Naive thymus-derived CD4-positive, alpha-beta T cell (primary cell): ENCODE measurements at regions not wholly inside any gene's neighbourhood (a gene's known extent, or its start where the extent isn't known, plus 50 kb on each side); places are given as distances from the start of the nearest gene placed in this dataset.
"Not testable (repeated sequence)": the region's sequence is repeated elsewhere in the genome, so short reads cannot be mapped to it uniquely, and the experiment has no call there.

ENCODE experiments used
- ATAC-seq: fragments of 150-1000 bp; cut with Tn5 transposase; 2 replicates; pipeline ENCODE4 v1.10.0; 2021; ENCODE audit warnings: mild to moderate bottlenecking, moderate library complexity
- CTCF ChIA-PET: fragments of 350-600 bp; sonication (Branson Sonifier 250); formaldehyde crosslinking; loops from one replicate; lab custom pipeline; 2021; ENCODE audit warnings: antibody characterized with exemption; lab: Charles Lee
- POLR2A ChIA-PET: fragments of 350-600 bp; sonication (Branson Sonifier 250); formaldehyde crosslinking; loops from one replicate; lab custom pipeline; 2021; ENCODE audit warnings: antibody characterized with exemption, inconsistent platforms; lab: Charles Lee
- DNase-seq, 9 donors: peaks; one replicate each; pipeline versions ENCODE4 v3.0.0 to v3.0.0-alpha.2; 2020 to 2022; ENCODE audit warnings: mixed read lengths in 1 of 9
- H3K27ac ChIP-seq: one replicate; pipeline ENCODE4 v1.7.0; 2013; ENCODE audit warnings: mild to moderate bottlenecking, low read depth, low read length, moderate library complexity
- H3K27me3 ChIP-seq, 2 donors: one replicate each; pipeline ENCODE4 v1.7.0; 2013; ENCODE audit warnings: low read length in 2 of 2, mild to moderate bottlenecking in 2 of 2, moderate library complexity in 2 of 2; ENCODE audit not compliant: control insufficient read depth in 2 of 2, insufficient read depth in 2 of 2
- H3K36me3 ChIP-seq, 3 experiments: 1 replicate in 2 of 3; 2 replicates in 1 of 3; pipeline ENCODE4 v1.7.0; 2013; ENCODE audit warnings: low read length in 3 of 3, mild to moderate bottlenecking in 3 of 3, moderate library complexity in 1 of 3; ENCODE audit not compliant: insufficient read depth in 3 of 3, control insufficient read depth in 2 of 3
- H3K4me1 ChIP-seq, 2 donors: one replicate each; pipeline ENCODE4 v1.7.0; 2013; ENCODE audit warnings: low read length in 2 of 2, mild to moderate bottlenecking in 2 of 2, moderate library complexity in 1 of 2; ENCODE audit not compliant: control insufficient read depth in 2 of 2, insufficient read depth in 2 of 2
- H3K4me3 ChIP-seq: 2 replicates; pipeline ENCODE4 v1.7.0; 2013; ENCODE audit warnings: mild to moderate bottlenecking, low read length
- H3K9me3 ChIP-seq, 3 experiments: 1 replicate in 2 of 3; 2 replicates in 1 of 3; pipeline ENCODE4 v1.7.0; 2013; ENCODE audit warnings: low read length in 3 of 3; ENCODE audit not compliant: control insufficient read depth in 2 of 3
- H3K27ac Mint-ChIP-seq, 9 donors: one replicate each; pipeline ENCODE4 v1.8.0; 2020 to 2022; ENCODE audit warnings: mixed read lengths in 9 of 9, mild to moderate bottlenecking in 8 of 9, moderate library complexity in 5 of 9, inconsistent platforms in 2 of 9
- H3K27me3 Mint-ChIP-seq, 5 donors: one replicate each; pipeline ENCODE4 v1.8.0; 2021 to 2022; ENCODE audit warnings: mixed read lengths in 5 of 5, mild to moderate bottlenecking in 1 of 5
- H3K36me3 Mint-ChIP-seq, 5 donors: one replicate each; pipeline ENCODE4 v1.8.0; 2020 to 2022; ENCODE audit warnings: mixed read lengths in 5 of 5, mild to moderate bottlenecking in 3 of 5, inconsistent platforms in 1 of 5
- H3K4me1 Mint-ChIP-seq, 7 donors: one replicate each; pipeline ENCODE4 v1.8.0; 2020 to 2022; ENCODE audit warnings: mixed read lengths in 7 of 7, mild to moderate bottlenecking in 3 of 7, inconsistent platforms in 1 of 7
- H3K4me3 Mint-ChIP-seq, 10 donors: one replicate each; pipeline ENCODE4 v1.8.0; 2020 to 2022; ENCODE audit warnings: mild to moderate bottlenecking in 10 of 10, mixed read lengths in 10 of 10, moderate library complexity in 6 of 10, inconsistent platforms in 2 of 10
- H3K9me3 Mint-ChIP-seq, 11 donors: one replicate each; pipeline ENCODE4 v1.8.0; 2020 to 2022; ENCODE audit warnings: mixed read lengths in 11 of 11, mild to moderate bottlenecking in 4 of 11, inconsistent platforms in 1 of 11, moderate library complexity in 1 of 11
- intact Hi-C, 2 donors: fragments of 100-400 bp; cut with micrococcal nuclease; formaldehyde crosslinking; loops; one replicate each; pipeline ENCODE4 v1.15.1; 2023

DNA sequence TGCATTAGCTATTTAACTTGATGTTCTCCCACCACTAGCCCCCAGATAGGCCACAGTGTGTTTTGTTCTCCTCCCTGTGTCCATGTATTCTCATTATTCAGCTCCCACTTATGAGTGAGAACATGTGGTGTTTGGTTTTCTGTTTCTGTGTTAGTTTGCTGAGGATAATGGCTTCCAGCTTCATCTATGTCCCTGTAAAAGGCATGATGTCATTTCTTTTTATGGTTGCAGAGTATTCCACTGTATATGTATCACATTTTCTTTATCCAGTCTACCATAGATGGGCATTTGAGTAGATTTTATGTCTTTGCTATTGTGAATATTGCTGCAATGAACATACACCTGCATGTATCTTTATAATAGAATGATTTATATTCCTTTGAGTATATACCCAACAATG is 487.7 kb downstream of the CBLN4 start:
- H3K4me1 ChIP-seq, H3K36me3 ChIP-seq, ATAC-seq, H3K27ac Mint-ChIP-seq, DNase-seq, H3K4me3 ChIP-seq, H3K4me1 Mint-ChIP-seq, H3K27ac ChIP-seq, intact Hi-C loops, H3K9me3 ChIP-seq, H3K36me3 Mint-ChIP-seq, POLR2A ChIA-PET, H3K27me3 Mint-ChIP-seq, H3K27me3 ChIP-seq, CTCF ChIA-PET, H3K4me3 Mint-ChIP-seq: not testable (repeated sequence)
- H3K9me3 Mint-ChIP-seq = peaks cover 0 to 18% (median 8%) of the 10 kb centered on the region in 11 donors

DNA sequence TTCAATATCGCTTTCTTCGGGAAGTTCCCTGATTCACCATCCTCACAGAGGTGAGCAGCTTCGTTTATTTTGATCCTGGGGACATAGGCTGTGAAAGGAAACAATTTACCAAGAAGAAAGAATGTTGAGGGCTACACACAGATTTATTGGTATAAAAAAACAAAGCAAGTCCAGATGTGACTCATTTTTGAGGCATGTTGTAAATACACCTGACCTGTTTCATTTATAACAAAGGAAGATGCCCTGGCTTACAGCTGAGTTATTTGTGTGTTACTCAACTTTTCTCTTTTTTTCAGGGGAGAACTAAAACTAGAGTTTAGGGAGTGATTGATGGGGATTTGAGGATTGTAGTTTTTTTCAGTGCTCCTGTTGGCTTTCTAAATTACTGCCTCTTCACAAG is 489.5 kb downstream of the CBLN4 start:
- Histone ChIP-seq H3K27ac (no peak overlapping the region), H3K4me3 (no peak overlapping the region), H3K27me3 (no peaks in the 10 kb centered on the region), H3K9me3 (no peaks in the 10 kb centered on the region), H3K36me3 (no peaks in the 10 kb centered on the region), H3K4me1 (no peaks in the 10 kb centered on the region)
- Mint-ChIP-seq H3K4me1 (no peaks in the 10 kb centered on the region), H3K27ac (no peak overlapping the region), H3K4me3 (no peak overlapping the region), H3K9me3 (peaks cover 0 to 11% (median 5%) of the 10 kb centered on the region in 11 donors), H3K36me3 (no peaks in the 10 kb centered on the region), H3K27me3 (no peaks in the 10 kb centered on the region)
- CTCF ChIA-PET = no interaction called here
- DNase-seq (no peak), ATAC-seq (no peak)
- intact Hi-C loops = no loop called here
- POLR2A ChIA-PET = no interaction called here

DNA sequence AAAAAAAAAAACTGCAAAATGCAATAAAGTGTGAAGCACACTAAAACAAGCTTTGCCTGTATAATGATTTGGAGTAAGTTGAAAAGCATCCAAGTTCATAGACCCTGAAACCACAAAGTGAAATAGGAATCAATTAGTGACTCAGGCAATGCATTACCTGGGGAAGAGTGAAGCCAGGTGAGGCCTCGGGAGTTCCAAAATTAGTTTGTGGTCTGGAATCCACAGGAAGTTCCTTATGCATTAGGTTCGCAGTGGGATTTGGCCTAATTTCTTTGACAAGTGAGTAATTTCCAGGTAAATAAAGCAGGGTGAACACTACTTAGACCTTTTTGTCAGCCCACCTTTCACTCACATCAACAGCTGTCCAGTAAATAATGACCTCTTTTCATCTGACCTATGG is 490.8 kb downstream of the CBLN4 start:
- H3K27me3 Mint-ChIP-seq = no peaks in the 10 kb centered on the region
- ATAC-seq = no peak
- intact Hi-C loops = no loop called here
- Histone ChIP-seq H3K4me1 (no peaks in the 10 kb centered on the region), H3K4me3 (no peak overlapping the region), H3K27me3 (no peaks in the 10 kb centered on the region), H3K27ac (no peak overlapping the region), H3K9me3 (no peaks in the 10 kb centered on the region), H3K36me3 (no peaks in the 10 kb centered on the region)
- H3K4me3 Mint-ChIP-seq = no peak overlapping the region
- no peaks in the 10 kb centered on the region for H3K4me1 Mint-ChIP-seq
- POLR2A ChIA-PET = no interaction called here
- CTCF ChIA-PET = no interaction called here
- no peak overlapping the region for H3K27ac Mint-ChIP-seq
- no peak for DNase-seq
- H3K9me3 Mint-ChIP-seq = peaks cover 0 to 9% (median 5%) of the 10 kb centered on the region in 11 donors
- H3K36me3 Mint-ChIP-seq = no peaks in the 10 kb centered on the region

DNA sequence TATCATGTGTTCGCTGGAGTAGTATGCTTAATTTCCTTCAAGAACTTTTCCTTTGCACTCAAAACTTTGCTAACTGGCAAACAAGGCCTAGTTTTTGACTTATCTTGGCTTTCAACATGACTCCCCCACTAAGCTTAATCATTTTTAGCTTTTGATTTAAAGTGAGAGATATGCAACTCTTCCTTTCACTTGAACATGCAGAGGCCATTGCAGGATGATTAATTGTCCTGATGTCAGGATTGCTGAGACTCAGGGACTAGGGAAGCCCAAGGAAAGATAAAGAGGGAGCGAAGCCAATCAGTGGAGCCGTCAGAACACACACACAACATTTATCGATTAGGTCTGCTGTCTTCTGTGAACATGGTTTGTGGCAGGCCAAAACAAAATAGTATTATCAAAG is 491.4 kb downstream of the CBLN4 start:
- Histone ChIP-seq H3K4me3 (no peak overlapping the region), H3K27ac (no peak overlapping the region), H3K9me3 (no peaks in the 10 kb centered on the region), H3K4me1 (no peaks in the 10 kb centered on the region), H3K27me3 (no peaks in the 10 kb centered on the region), H3K36me3 (no peaks in the 10 kb centered on the region)
- Mint-ChIP-seq H3K4me1 (no peaks in the 10 kb centered on the region), H3K27me3 (no peaks in the 10 kb centered on the region), H3K4me3 (no peak overlapping the region), H3K27ac (no peak overlapping the region), H3K36me3 (no peaks in the 10 kb centered on the region), H3K9me3 (peaks cover 0 to 7% (median 5%) of the 10 kb centered on the region in 11 donors)
- CTCF ChIA-PET = no interaction called here
- DNase-seq (no peak), ATAC-seq (no peak)
- POLR2A ChIA-PET = no interaction called here
- intact Hi-C loops = no loop called here

DNA sequence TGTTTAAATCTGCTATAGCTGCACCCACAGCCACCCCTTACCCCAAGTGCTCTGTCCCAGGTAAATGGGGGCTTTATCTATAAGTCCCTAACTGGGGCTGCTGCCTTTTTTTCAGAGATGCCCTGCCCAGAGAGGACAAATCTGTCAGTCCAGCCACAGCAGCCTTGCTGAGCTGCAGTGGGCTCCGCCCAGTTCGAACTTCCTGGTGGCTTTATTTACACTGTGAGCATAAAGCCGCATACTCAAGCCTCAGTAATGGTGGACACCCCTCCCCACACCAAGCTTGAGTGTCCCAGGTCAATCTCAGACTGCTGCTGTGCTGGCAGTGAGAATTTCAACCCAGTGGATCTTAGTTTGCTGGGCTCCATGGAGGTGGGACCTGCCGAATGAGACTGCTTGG is 505.2 kb downstream of the CBLN4 start:
- Histone ChIP-seq H3K27me3 (no peaks in the 10 kb centered on the region), H3K4me3 (no peak overlapping the region), H3K36me3 (no peaks in the 10 kb centered on the region), H3K4me1 (no peaks in the 10 kb centered on the region), H3K27ac (no peak overlapping the region), H3K9me3 (no peaks in the 10 kb centered on the region)
- DNase-seq (no peak), ATAC-seq (no peak)
- Mint-ChIP-seq H3K27ac (no peak overlapping the region), H3K9me3 (peaks cover 6 to 38% (median 21%) of the 10 kb centered on the region in 11 donors), H3K4me3 (no peak overlapping the region), H3K4me1 (no peaks in the 10 kb centered on the region), H3K27me3 (peaks cover 0 to 6% (median 0%) of the 10 kb centered on the region in 5 donors), H3K36me3 (no peaks in the 10 kb centered on the region)
- intact Hi-C loops = no loop called here
- CTCF ChIA-PET = no interaction called here
- POLR2A ChIA-PET = no interaction called here

DNA sequence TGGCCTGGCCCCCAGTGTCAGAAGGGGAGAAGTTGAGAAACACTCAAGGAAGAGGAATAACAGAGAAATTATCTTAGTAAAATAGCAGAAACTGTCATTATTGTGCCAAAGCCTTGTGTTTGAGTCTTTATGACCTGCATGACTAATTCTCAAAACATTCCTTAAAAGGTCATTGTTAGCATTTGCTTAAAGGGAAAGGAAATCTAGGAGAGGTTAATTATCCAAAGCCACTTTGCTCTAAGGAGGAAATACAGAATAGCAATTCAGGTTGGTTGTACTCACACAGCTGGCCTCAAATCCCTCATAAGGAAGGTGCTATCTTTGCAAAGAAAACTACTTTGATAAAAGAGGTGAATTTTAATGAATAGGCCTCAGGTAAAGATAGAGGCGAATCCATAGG is 516.7 kb downstream of the CBLN4 start:
- H3K9me3 ChIP-seq = no peaks in the 10 kb centered on the region
- H3K27ac Mint-ChIP-seq = no peak overlapping the region

DNA sequence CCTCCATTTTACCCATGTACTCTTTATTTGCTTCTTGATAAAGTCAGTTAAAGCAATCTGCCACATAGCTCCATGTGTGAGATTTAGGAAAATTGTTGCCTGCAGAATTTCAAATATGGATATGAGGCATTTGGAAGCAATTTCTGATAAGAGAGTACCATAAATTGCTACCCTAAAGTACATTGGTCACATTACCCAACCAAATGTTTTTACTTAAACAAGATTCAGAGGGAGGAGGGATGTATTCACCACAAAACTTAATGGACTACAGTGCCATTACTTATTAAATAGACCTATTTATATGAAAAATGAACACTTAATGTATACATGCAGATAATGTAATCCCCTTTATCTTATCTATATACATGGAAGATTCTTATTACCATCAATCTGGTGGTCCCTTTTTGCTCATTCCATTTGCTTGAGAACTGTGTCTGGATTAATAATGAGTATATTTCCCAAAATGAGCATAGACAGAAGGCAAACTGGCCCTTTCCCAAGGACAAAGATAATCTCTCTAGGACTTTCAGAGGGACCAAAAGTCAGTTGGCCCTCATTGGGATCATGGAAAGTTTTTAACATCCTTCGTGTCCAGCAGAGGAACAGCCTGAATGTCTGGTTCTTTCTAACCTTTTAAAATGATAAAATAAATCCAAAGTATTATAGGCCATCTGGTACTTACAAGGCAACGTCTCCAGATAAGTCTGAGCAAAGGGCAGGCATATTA is 526.4 kb downstream of the CBLN4 start:
- no peaks in the 10 kb centered on the region for H3K9me3 ChIP-seq
- no peak overlapping the region for H3K4me3 ChIP-seq
- POLR2A ChIA-PET = no interaction called here
- no peaks in the 10 kb centered on the region for H3K4me1 ChIP-seq
- H3K36me3 ChIP-seq = no peaks in the 10 kb centered on the region
- no peaks in the 10 kb centered on the region for H3K4me1 Mint-ChIP-seq
- DNase-seq (no peak), ATAC-seq (no peak)
- no peak overlapping the region for H3K4me3 Mint-ChIP-seq
- H3K27me3 Mint-ChIP-seq = no peaks in the 10 kb centered on the region
- H3K27ac ChIP-seq = no peak overlapping the region
- intact Hi-C loops = no loop called here
- CTCF ChIA-PET = no interaction called here
- H3K9me3 Mint-ChIP-seq = peaks cover 0 to 10% (median 4%) of the 10 kb centered on the region in 11 donors
- no peak overlapping the region for H3K27ac Mint-ChIP-seq
- peaks cover 0 to 4% (median 0%) of the 10 kb centered on the region in 5 donors for H3K36me3 Mint-ChIP-seq
- no peaks in the 10 kb centered on the region for H3K27me3 ChIP-seq

More for the DNA sequence above, 516.7 kb downstream of the CBLN4 start:
- intact Hi-C loops = loop anchor here in 1 of 2 donors (10.0 kb wide), 1 partner anchor 64 kb away; no protein-coding TSS in a partner anchor
- no peak overlapping the region for H3K27ac ChIP-seq
- H3K27me3 Mint-ChIP-seq = no peaks in the 10 kb centered on the region
- ATAC-seq (no peak), DNase-seq (no peak)
- no peaks in the 10 kb centered on the region for H3K36me3 ChIP-seq
- H3K4me1 Mint-ChIP-seq = no peaks in the 10 kb centered on the region
- POLR2A ChIA-PET = no interaction called here
- no peaks in the 10 kb centered on the region for H3K36me3 Mint-ChIP-seq
- peaks cover 0 to 18% (median 4%) of the 10 kb centered on the region in 11 donors for H3K9me3 Mint-ChIP-seq
- no peak overlapping the region for H3K4me3 Mint-ChIP-seq
- H3K4me1 ChIP-seq = no peaks in the 10 kb centered on the region
- H3K27me3 ChIP-seq = no peaks in the 10 kb centered on the region
- CTCF ChIA-PET = no interaction called here
- H3K4me3 ChIP-seq = no peak overlapping the region
